NB4 (cell line): ENCODE measurements at regions not wholly inside any gene's neighbourhood (a gene's known extent, or its start where the extent isn't known, plus 50 kb on each side); places are given as distances from the start of the nearest gene placed in this dataset.

Experiments used
- DNase-seq: peaks from one replicate; pipeline ENCODE4 v3.0.0; 2010; ENCODE audit warnings: low read depth
- H3K4me3 ChIP-seq: one replicate; pipeline ENCODE4 v1.5.1; 2011; ENCODE audit warnings: mild to moderate bottlenecking, low read depth, low read length, moderate library complexity
- CTCF ChIP-seq: IDR thresholded peaks from one replicate; pipeline ENCODE4 v1.5.1; 2012; ENCODE audit warnings: low read depth, low read length
- MAX ChIP-seq: IDR thresholded peaks from 2 replicates; pipeline ENCODE4 v1.6.1; 2011; ENCODE audit warnings: low read depth, low read length
- MYC ChIP-seq: IDR thresholded peaks from 2 replicates; pipeline ENCODE4 v1.6.1; 2011; ENCODE audit warnings: low read depth, low read length
- POLR2A ChIP-seq: IDR thresholded peaks from 2 replicates; pipeline ENCODE4 v1.6.1; 2011; ENCODE audit warnings: mild to moderate bottlenecking; ENCODE audit not compliant: insufficient read length; ENCODE audit errors: extremely low read depth

- no peak for DNase-seq
- TF ChIP-seq CTCF, result no peak
- no peak for TF ChIP-seq POLR2A
- no peak for TF ChIP-seq MAX
- TF ChIP-seq MYC, result no peak
- H3K4me3 ChIP-seq, result no peak overlapping the region
Measured at GRCh38 chr16:65229191-65229662, 107.4 kb upstream of the CDH11 start.

GRCh38 chr16:65227150-65227835, 105.4 kb upstream of the CDH11 start:
- no peak for DNase-seq
- no peak for TF ChIP-seq MYC
- TF ChIP-seq POLR2A, result no peak
- no peak for TF ChIP-seq MAX
- no peak for TF ChIP-seq CTCF
- no peak overlapping the region for H3K4me3 ChIP-seq

GRCh38 chr16:65226077-65226476, 104.2 kb upstream of the CDH11 start:
- no peak for DNase-seq
- TF ChIP-seq MYC, result no peak
- no peak for TF ChIP-seq MAX
- no peak for TF ChIP-seq POLR2A
- no peak for TF ChIP-seq CTCF
- no peak overlapping the region for H3K4me3 ChIP-seq

- no peak overlapping the region for H3K4me3 ChIP-seq
- no peak for DNase-seq
Measured at GRCh38 chr16:65225488-65225887, 103.6 kb upstream of the CDH11 start.

GRCh38 chr16:65224994-65225393, 103.1 kb upstream of the CDH11 start:
- TF ChIP-seq MYC (no peak), MAX (no peak), CTCF (no peak), POLR2A (no peak)
- no peak for DNase-seq
- H3K4me3 ChIP-seq, result no peak overlapping the region

More at GRCh38 chr16:65225488-65225887, 103.6 kb upstream of the CDH11 start:
- TF ChIP-seq MAX, result no peak
- TF ChIP-seq POLR2A, result no peak
- no peak for TF ChIP-seq MYC
- no peak for TF ChIP-seq CTCF
